HEK293T (cell line): ENCODE measurements at regions not wholly inside any gene's neighbourhood (a gene's known extent, or its start where the extent isn't known, plus 50 kb on each side); places are given as distances from the start of the nearest gene placed in this dataset.

Experiments
- CTBP1 ChIP-seq: fragments of 450-650 bp; IDR thresholded peaks from 2 replicates; pipeline ENCODE4 v1.6.1; 2016; ENCODE audit warnings: borderline replicate concordance
- L3MBTL2 ChIP-seq: fragments of 450-650 bp; conservative IDR thresholded peaks from 2 replicates; pipeline ENCODE4 v1.6.1; 2016; ENCODE audit warnings: mild to moderate bottlenecking
- TARDBP ChIP-seq: fragments of 450-650 bp; IDR thresholded peaks from 2 replicates; pipeline ENCODE4 v1.6.1; 2016

- no peak for TF ChIP-seq TARDBP
- no peak for TF ChIP-seq L3MBTL2
- TF ChIP-seq CTBP1, result no peak
Observed at GRCh38 chr12:90682398-90682797, 272.6 kb downstream of the CCER1 start.
